ENCODE measurements at regions not wholly inside any gene's neighbourhood (a gene's known extent, or its start where the extent isn't known, plus 50 kb on each side); places are given as distances from the start of the nearest gene placed in this dataset.
"Not testable (repeated sequence)": the region's sequence is repeated elsewhere in the genome, so short reads cannot be mapped to it uniquely, and the experiment has no call there.

- DNase-seq (ENCODE audit: low read depth): no peak
Measured at GRCh38 chr14:103186909-103187586, 63.8 kb downstream of the TNFAIP2 start.

- no peak for DNase-seq (ENCODE audit: low read depth)
Measured at GRCh38 chr14:103187911-103188310, 64.7 kb downstream of the TNFAIP2 start.

GRCh38 chr14:103188810-103189480 lies 65.7 kb downstream of the TNFAIP2 start:
- no peak for DNase-seq (ENCODE audit: low read depth)

- DNase-seq (ENCODE audit: low read depth): no peak
Measured at GRCh38 chr14:103189481-103190470, 66.5 kb downstream of the TNFAIP2 start.

GRCh38 chr14:103190741-103191140 lies 67.5 kb downstream of the TNFAIP2 start:
- DNase-seq (ENCODE audit: low read depth): no peak

GRCh38 chr14:103191844-103192243 lies 68.6 kb downstream of the TNFAIP2 start:
- no peak for DNase-seq (ENCODE audit: low read depth)

- DNase-seq (ENCODE audit: low read depth): no peak
Measured at GRCh38 chr14:103192246-103192840, 69.1 kb downstream of the TNFAIP2 start.

- DNase-seq (ENCODE audit: low read depth): not testable (repeated sequence)
Measured at GRCh38 chr14:103192861-103193260, 69.6 kb downstream of the TNFAIP2 start.

- not testable (repeated sequence) for DNase-seq (ENCODE audit: low read depth)
Measured at GRCh38 chr14:103193491-103193890, 70.2 kb downstream of the TNFAIP2 start.

GRCh38 chr14:103194256-103195045 lies 71.2 kb downstream of the TNFAIP2 start:
- DNase-seq (ENCODE audit: low read depth): peak; percentile 19

GRCh38 chr14:103195828-103196615 lies 72.8 kb downstream of the TNFAIP2 start:
- DNase-seq (ENCODE audit: low read depth): no peak

- no peak for DNase-seq (ENCODE audit: low read depth)
Measured at GRCh38 chr14:103196716-103197115, 73.5 kb downstream of the TNFAIP2 start.

GRCh38 chr14:103198131-103199105 lies 75.2 kb downstream of the TNFAIP2 start:
- DNase-seq (ENCODE audit: low read depth): peak; percentile 29

GRCh38 chr14:103199124-103199523 lies 75.9 kb downstream of the TNFAIP2 start:
- no peak for DNase-seq (ENCODE audit: low read depth)

- DNase-seq (ENCODE audit: low read depth): no peak
Measured at GRCh38 chr14:103201801-103202200, 78.5 kb downstream of the TNFAIP2 start.

- DNase-seq (ENCODE audit: low read depth): peak; percentile 5
Measured at GRCh38 chr14:103204852-103205540, 81.7 kb downstream of the TNFAIP2 start.

GRCh38 chr14:103205541-103205906 lies 82.3 kb downstream of the TNFAIP2 start:
- no peak for DNase-seq (ENCODE audit: low read depth)

GRCh38 chr14:103206023-103206481 lies 82.8 kb downstream of the TNFAIP2 start:
- no peak for DNase-seq (ENCODE audit: low read depth)
